ENCODE measurements at regions not wholly inside any gene's neighbourhood (a gene's known extent, or its start where the extent isn't known, plus 50 kb on each side); places are given as distances from the start of the nearest gene placed in this dataset.
"Not testable (repeated sequence)": the region's sequence is repeated elsewhere in the genome, so short reads cannot be mapped to it uniquely, and the experiment has no call there.

DNA sequence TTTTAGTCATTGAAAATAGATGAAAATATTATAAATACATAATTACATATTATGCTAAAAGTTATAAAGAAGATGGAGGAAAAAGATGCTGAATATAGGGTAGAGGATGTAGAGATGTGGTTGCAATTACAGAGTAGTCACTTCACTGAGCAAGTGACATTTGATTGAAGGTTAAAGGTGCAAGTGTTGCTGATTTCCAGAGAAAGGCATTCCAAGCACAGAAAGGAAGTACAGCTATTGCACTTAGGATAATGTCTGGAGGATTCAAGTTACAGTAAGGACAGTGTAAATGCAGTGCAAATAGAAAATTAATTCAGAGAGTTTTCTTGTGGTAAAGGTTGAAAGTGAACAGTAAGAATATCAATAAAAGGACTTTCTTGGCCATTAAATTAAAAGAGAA, 1721.8 kb downstream of the PCDH9 start:
- TF ChIP-seq, protein P1, sequence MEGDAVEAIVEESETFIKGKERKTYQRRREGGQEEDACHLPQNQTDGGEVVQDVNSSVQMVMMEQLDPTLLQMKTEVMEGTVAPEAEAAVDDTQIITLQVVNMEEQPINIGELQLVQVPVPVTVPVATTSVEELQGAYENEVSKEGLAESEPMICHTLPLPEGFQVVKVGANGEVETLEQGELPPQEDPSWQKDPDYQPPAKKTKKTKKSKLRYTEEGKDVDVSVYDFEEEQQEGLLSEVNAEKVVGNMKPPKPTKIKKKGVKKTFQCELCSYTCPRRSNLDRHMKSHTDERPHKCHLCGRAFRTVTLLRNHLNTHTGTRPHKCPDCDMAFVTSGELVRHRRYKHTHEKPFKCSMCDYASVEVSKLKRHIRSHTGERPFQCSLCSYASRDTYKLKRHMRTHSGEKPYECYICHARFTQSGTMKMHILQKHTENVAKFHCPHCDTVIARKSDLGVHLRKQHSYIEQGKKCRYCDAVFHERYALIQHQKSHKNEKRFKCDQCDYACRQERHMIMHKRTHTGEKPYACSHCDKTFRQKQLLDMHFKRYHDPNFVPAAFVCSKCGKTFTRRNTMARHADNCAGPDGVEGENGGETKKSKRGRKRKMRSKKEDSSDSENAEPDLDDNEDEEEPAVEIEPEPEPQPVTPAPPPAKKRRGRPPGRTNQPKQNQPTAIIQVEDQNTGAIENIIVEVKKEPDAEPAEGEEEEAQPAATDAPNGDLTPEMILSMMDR (conservative IDR thresholded peaks at IDR 0.05; ENCODE audit: low read depth) = no peak
- POLR2A ChIA-PET (ENCODE audit: low non-redundant PET) = no interaction called here
- no peak for DNase-seq (ENCODE audit: low spot score)
- CTCF ChIA-PET = no interaction called here
- H3K27ac ChIP-seq = no peak overlapping the region

DNA sequence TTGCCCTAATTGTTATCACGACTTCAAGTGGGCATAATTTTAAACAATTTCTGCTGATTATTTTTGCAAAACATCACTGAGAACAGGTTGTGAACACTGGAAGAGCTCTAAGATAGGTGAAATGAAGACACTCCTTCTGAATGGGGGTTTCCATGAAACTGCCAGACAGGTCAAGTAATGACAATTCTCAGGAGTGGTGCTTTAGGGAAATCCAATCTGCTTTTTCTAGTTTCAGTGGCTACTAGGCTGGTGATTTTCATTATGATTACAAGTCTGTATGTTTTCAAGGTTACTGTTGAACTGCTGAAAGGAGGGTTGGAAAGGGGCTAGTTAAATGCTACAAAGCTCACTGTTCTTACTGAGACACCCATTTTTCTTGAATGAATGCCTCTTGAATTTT, 1724.2 kb downstream of the PCDH9 start:
- TF ChIP-seq, protein P1 (conservative IDR thresholded peaks at IDR 0.05; ENCODE audit: low read depth) = no peak
- CTCF ChIA-PET = no interaction called here
- H3K27ac ChIP-seq = no peak overlapping the region
- no peak for DNase-seq (ENCODE audit: low spot score)
- POLR2A ChIA-PET (ENCODE audit: low non-redundant PET) = no interaction called here

- H3K27ac ChIP-seq = no peak overlapping the region
- no peak for DNase-seq (ENCODE audit: low spot score)
- ChIA-PET CTCF (no interaction called here), POLR2A (ENCODE audit: low non-redundant PET) (no interaction called here)
- TF ChIP-seq, protein P1 (conservative IDR thresholded peaks at IDR 0.05; ENCODE audit: low read depth) = no peak
Measured at GRCh38 chr13:65504213-65504612, 1725.9 kb downstream of the PCDH9 start.

DNA sequence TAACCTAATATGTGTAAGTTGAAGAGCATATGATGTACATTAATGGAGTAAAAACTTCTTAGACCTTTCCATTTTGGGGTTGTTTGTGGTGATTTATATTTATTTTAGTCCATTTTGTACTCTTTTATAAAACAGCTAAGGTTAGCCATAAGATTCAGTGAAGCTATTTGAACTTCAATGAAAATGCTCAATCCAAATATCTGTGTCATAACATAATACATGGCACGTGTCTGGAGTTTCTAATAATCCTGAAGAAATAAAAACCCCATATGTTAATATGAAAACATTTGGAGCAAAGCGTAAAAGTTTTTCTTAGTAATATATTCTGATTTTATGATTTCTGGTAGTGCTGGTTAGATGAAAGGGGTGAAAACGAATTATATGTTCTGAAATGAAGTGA, 1729.7 kb downstream of the PCDH9 start:
- ChIA-PET CTCF (no interaction called here), POLR2A (ENCODE audit: low non-redundant PET) (no interaction called here)
- no peak for DNase-seq (ENCODE audit: low spot score)
- TF ChIP-seq, protein P1 (conservative IDR thresholded peaks at IDR 0.05; ENCODE audit: low read depth) = no peak
- H3K27ac ChIP-seq = no peak overlapping the region

- POLR2A ChIA-PET (ENCODE audit: low non-redundant PET) = no interaction called here
- CTCF ChIA-PET = no interaction called here
- TF ChIP-seq, protein P1 (conservative IDR thresholded peaks at IDR 0.05; ENCODE audit: low read depth) = no peak
- no peak for DNase-seq (ENCODE audit: low spot score)
- H3K27ac ChIP-seq = no peak overlapping the region
Measured at GRCh38 chr13:65499256-65499655, 1730.9 kb downstream of the PCDH9 start.

DNA sequence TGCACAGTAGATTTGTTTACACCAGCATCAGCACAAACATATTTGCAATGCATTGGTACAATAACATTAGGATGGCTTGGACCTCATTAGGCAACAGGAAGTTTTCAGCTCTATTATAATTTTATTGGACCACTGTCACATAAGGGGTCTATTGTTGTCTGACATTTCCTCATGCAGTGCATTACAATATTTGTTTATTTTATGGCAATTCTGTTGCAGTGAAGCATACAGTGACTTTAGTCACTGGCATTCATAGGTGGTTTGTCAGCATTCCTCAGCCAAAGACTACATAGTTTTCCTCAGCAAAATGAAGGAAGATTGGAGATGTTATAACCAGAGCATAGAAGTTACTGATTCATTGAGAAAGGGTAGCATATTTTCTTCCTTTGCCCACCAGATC, 1732.9 kb downstream of the PCDH9 start:
- H3K27ac ChIP-seq = no peak overlapping the region
- TF ChIP-seq, protein P1 (conservative IDR thresholded peaks at IDR 0.05; ENCODE audit: low read depth) = no peak
- ChIA-PET POLR2A (ENCODE audit: low non-redundant PET) (no interaction called here), CTCF (no interaction called here)
- DNase-seq (ENCODE audit: low spot score) = no peak

DNA sequence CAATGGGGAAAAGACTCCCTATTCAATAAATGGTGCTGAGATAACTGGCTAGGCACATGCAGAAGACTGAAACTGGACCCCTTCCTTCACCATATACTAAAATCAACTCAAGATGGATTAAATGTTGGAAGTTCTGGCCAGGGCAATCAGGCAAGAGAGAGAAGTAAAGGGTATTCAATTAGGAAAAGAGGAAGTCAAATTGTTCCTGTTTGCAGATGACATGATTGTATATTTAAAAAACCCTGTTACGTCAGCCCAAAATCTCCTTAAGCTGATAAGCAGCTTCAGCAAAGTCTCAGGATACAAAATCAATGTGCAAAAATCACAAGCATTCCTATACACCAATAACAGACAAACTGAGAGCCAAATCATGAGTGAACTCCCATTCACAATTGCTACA, 1739.4 kb downstream of the PCDH9 start:
- DNase-seq (ENCODE audit: low spot score); POLR2A ChIA-PET (ENCODE audit: low non-redundant PET); CTCF ChIA-PET: not testable (repeated sequence)

More for the DNA sequence above, 1739.4 kb downstream of the PCDH9 start:
- H3K27ac ChIP-seq = not testable (repeated sequence)
